ENCODE measurements at regions not wholly inside any gene's neighbourhood (a gene's known extent, or its start where the extent isn't known, plus 50 kb on each side); places are given as distances from the start of the nearest gene placed in this dataset.

GRCh38 chr4:124610211-124610610, 102.3 kb downstream of the ANKRD50 start:
- TF ChIP-seq CTCF (conservative IDR thresholded peaks at IDR 0.05 in 1 of 2, IDR thresholded peaks at IDR 0.05 in 1 of 2; ENCODE audit: extremely low read depth in 1 of 2, insufficient read depth in 1 of 2, low read depth in 1 of 2, low read length in 2 of 2) (no peak), EZH2 (IDR thresholded peaks at IDR 0.05; ENCODE audit: borderline replicate concordance, low read length) (no peak)
